OCI-LY7 (cell line): ENCODE measurements at regions not wholly inside any gene's neighbourhood (a gene's known extent, or its start where the extent isn't known, plus 50 kb on each side); places are given as distances from the start of the nearest gene placed in this dataset.

Experiments used
- BruUV-seq: library from RNA; stranded (reverse); fragments of 400-500 nt; replicated peaks from 2 replicates; lab custom pipeline; 2021; lab: Mats Ljungman, UMichigan
- CTCF ChIA-PET: fragments of 300-600 bp; sonication (Branson Sonifier 250); formaldehyde crosslinking; loops from one replicate; lab custom pipeline; 2022; ENCODE audit warnings: antibody characterized with exemption; ENCODE audit not compliant: unreplicated experiment; lab: Charles Lee
- POLR2A ChIA-PET: fragments of 300-600 bp; sonication (Branson Sonifier 250); formaldehyde crosslinking; loops from one replicate; lab custom pipeline; 2022; ENCODE audit warnings: antibody characterized with exemption; lab: Charles Lee
- DNase-seq: peaks from one replicate; pipeline ENCODE4 v3.0.0-alpha.2; 2015; ENCODE audit warnings: low spot score
- H2AFZ ChIP-seq: fragments of 200-600 bp; sonication (generic), shearing (Covaris generic); 2 replicates; pipeline ENCODE4 v1.6.1; 2014; ENCODE audit warnings: mild to moderate bottlenecking, antibody characterized with exemption, low read length, moderate library complexity
- H3K27ac ChIP-seq: fragments of 200-600 bp; sonication (generic); 2 replicates; pipeline ENCODE4 v1.5.1; 2014; ENCODE audit warnings: mixed run types, low read depth, mild to moderate bottlenecking, moderate library complexity, low read length, inconsistent platforms; ENCODE audit not compliant: poor library complexity, severe bottlenecking
- H3K36me3 ChIP-seq: fragments of 200-600 bp; sonication (generic); 2 replicates; pipeline ENCODE4 v1.6.1; 2014; ENCODE audit warnings: mild to moderate bottlenecking, antibody characterized with exemption, low read length, moderate library complexity, mixed read lengths; ENCODE audit not compliant: insufficient read depth
- H3K4me1 ChIP-seq: fragments of 200-600 bp; sonication (generic); 2 replicates; pipeline ENCODE4 v1.5.1; 2014; ENCODE audit warnings: mild to moderate bottlenecking, low read length; ENCODE audit not compliant: insufficient read depth, poor library complexity, severe bottlenecking
- H3K4me2 ChIP-seq: fragments of 200-600 bp; sonication (generic); 2 replicates; pipeline ENCODE4 v1.6.1; 2014; ENCODE audit warnings: mild to moderate bottlenecking, low read length
- H3K4me3 ChIP-seq: fragments of 200-600 bp; sonication (generic); 2 replicates; pipeline ENCODE4 v1.5.1; 2014; ENCODE audit warnings: mild to moderate bottlenecking, low read depth, low read length; ENCODE audit not compliant: poor library complexity, severe bottlenecking
- H3K79me2 ChIP-seq: fragments of 200-600 bp; sonication (generic); 2 replicates; pipeline ENCODE4 v1.6.1; 2016; ENCODE audit warnings: low read depth, mild to moderate bottlenecking, low read length, moderate library complexity, mixed read lengths; ENCODE audit not compliant: insufficient read depth
- H3K9me2 ChIP-seq: fragments of 200-600 bp; sonication (generic); 2 replicates; pipeline ENCODE4 v1.6.1; 2016; ENCODE audit warnings: mild to moderate bottlenecking, low read length, mixed read lengths; ENCODE audit not compliant: insufficient read depth
- H3K9me3 ChIP-seq: fragments of 200-600 bp; sonication (generic); 2 replicates; pipeline ENCODE4 v1.6.1; 2014; ENCODE audit warnings: mild to moderate bottlenecking, mixed run types, low read length, mixed read lengths
- H4K20me1 ChIP-seq: fragments of 200-600 bp; sonication (generic); 2 replicates; pipeline ENCODE4 v1.6.1; 2014; ENCODE audit warnings: mild to moderate bottlenecking, antibody characterized with exemption, low read length, moderate library complexity, mixed read lengths; ENCODE audit not compliant: insufficient read depth
- CTCF ChIP-seq: fragments of 200-600 bp; sonication (generic); conservative IDR thresholded peaks from 2 replicates; pipeline ENCODE4 v1.5.1; 2014; ENCODE audit warnings: mild to moderate bottlenecking, antibody characterized with exemption, low read length, moderate library complexity, mixed read lengths
- EZH2phosphoT487 ChIP-seq: fragments of 200-600 bp; sonication (generic); IDR thresholded peaks from 2 replicates; pipeline ENCODE4 v1.6.1; 2018; ENCODE audit warnings: low read depth, borderline replicate concordance, mild to moderate bottlenecking, mixed run types, antibody characterized with exemption, low read length, moderate library complexity, mixed read lengths
- intact Hi-C: fragments of 100-400 bp; cut with micrococcal nuclease; formaldehyde crosslinking; loops from one replicate; pipeline ENCODE4 v1.10.0; 2022; ENCODE audit not compliant: unreplicated experiment

- no peak overlapping the region for H3K4me3 ChIP-seq
- CTCF ChIA-PET: no interaction called here
- H3K79me2 ChIP-seq: no peaks in the 10 kb centered on the region
- POLR2A ChIA-PET: no interaction called here
- H2AFZ ChIP-seq: no peak overlapping the region
- no peak for DNase-seq
- no peaks in the 10 kb centered on the region for H4K20me1 ChIP-seq
- H3K9me2 ChIP-seq: no peaks in the 10 kb centered on the region
- no peaks in the 10 kb centered on the region for H3K9me3 ChIP-seq
- no peaks in the 10 kb centered on the region for H3K36me3 ChIP-seq
- BruUV-seq: no TSS peak
- H3K4me1 ChIP-seq: peaks cover 4% of the 10 kb centered on the region
- no peak overlapping the region for H3K4me2 ChIP-seq
- intact Hi-C loops: no loop called here
- TF ChIP-seq EZH2phosphoT487 (no peak), CTCF (no peak)
- no peak overlapping the region for H3K27ac ChIP-seq
Measured at GRCh38 chr3:43185983-43186314, 80.1 kb upstream of the POMGNT2 start.

GRCh38 chr3:43185274-43185982 is 79.5 kb upstream of the POMGNT2 start:
- Histone ChIP-seq H3K4me3 (no peak overlapping the region), H3K79me2 (no peaks in the 10 kb centered on the region), H3K27ac (no peak overlapping the region), H3K4me1 (peaks cover 9% of the 10 kb centered on the region), H3K36me3 (no peaks in the 10 kb centered on the region), H3K9me3 (no peaks in the 10 kb centered on the region), H3K9me2 (no peaks in the 10 kb centered on the region), H3K4me2 (no peak overlapping the region), H2AFZ (no peak overlapping the region), H4K20me1 (no peaks in the 10 kb centered on the region)
- intact Hi-C loops: no loop called here
- POLR2A ChIA-PET: no interaction called here
- no peak for DNase-seq
- CTCF ChIA-PET: no interaction called here
- no TSS peak for BruUV-seq
- TF ChIP-seq EZH2phosphoT487 (no peak), CTCF (no peak)

GRCh38 chr3:43183456-43183855 is 77.6 kb upstream of the POMGNT2 start:
- H3K4me1 ChIP-seq: peaks cover 19% of the 10 kb centered on the region
- H4K20me1 ChIP-seq: no peaks in the 10 kb centered on the region
- BruUV-seq: no TSS peak
- TF ChIP-seq CTCF (no peak), EZH2phosphoT487 (no peak)
- intact Hi-C loops: no loop called here
- CTCF ChIA-PET: interaction anchor here (1.1 kb wide), 1 partner anchor 73 kb away, joined by 3 read pairs; no protein-coding TSS in a partner anchor
- H3K9me2 ChIP-seq: no peaks in the 10 kb centered on the region
- H3K36me3 ChIP-seq: no peaks in the 10 kb centered on the region
- H3K79me2 ChIP-seq: no peaks in the 10 kb centered on the region
- H3K4me2 ChIP-seq: no peak overlapping the region
- POLR2A ChIA-PET: no interaction called here
- no peak overlapping the region for H3K27ac ChIP-seq
- DNase-seq: no peak
- H3K4me3 ChIP-seq: no peak overlapping the region
- H2AFZ ChIP-seq: no peak overlapping the region
- no peaks in the 10 kb centered on the region for H3K9me3 ChIP-seq
